ENCODE measurements at regions not wholly inside any gene's neighbourhood (a gene's known extent, or its start where the extent isn't known, plus 50 kb on each side); places are given as distances from the start of the nearest gene placed in this dataset.

- no peaks in the 10 kb centered on the region for H3K27me3 ChIP-seq (ENCODE audit: control insufficient read depth, insufficient read depth, low read length)
- H3K4me3 ChIP-seq (ENCODE audit: low read depth, low read length), result no peak overlapping the region
- peak in 2 of 6 donors; percentile 1 to 68 for DNase-seq (ENCODE audit: low read depth in 4 of 6, low spot score in 6 of 6)
- no peaks in the 10 kb centered on the region for H3K36me3 ChIP-seq (ENCODE audit: control insufficient read depth, insufficient read depth, low read length)
- no peak overlapping the region for H3K27ac ChIP-seq (ENCODE audit: low read depth, low read length)
- H3K4me1 ChIP-seq (ENCODE audit: control insufficient read depth, insufficient read depth, low read length), result no peaks in the 10 kb centered on the region
- WGBS (ENCODE audit: insufficient coverage), result no CpG with 5 or more reads among the region's 1 CpG
- H3K9me3 ChIP-seq (ENCODE audit: control insufficient read depth, insufficient read depth, low read length), result no peaks in the 10 kb centered on the region
Measured at GRCh38 chrY:4483693-4484092, 516.4 kb upstream of the PCDH11Y start.

All from spinal cord (tissue), 9 donors.